Uterus (tissue), 2 donors: ENCODE measurements at regions not wholly inside any gene's neighbourhood (a gene's known extent, or its start where the extent isn't known, plus 50 kb on each side); places are given as distances from the start of the nearest gene placed in this dataset.

Experiments used
- CTCF ChIP-seq, 4 experiments: fragments of 200-600 bp in 2 of 4; fragments of 450-650 bp in 2 of 4; sonication (generic) in 2 of 4; IDR thresholded peaks; one replicate each; pipeline ENCODE4 v1.5.1; 2016 to 2019; ENCODE audit warnings: antibody characterized with exemption in 4 of 4, mild to moderate bottlenecking in 2 of 4, moderate library complexity in 1 of 4
- POLR2A ChIP-seq, 2 donors: fragments of 450-650 bp; IDR thresholded peaks; one replicate each; pipeline ENCODE4 v1.6.1; 2016; ENCODE audit warnings: antibody characterized with exemption in 2 of 2, mild to moderate bottlenecking in 1 of 2, moderate library complexity in 1 of 2

GRCh38 chr6:3535033-3535775, 78.4 kb upstream of the SLC22A23 start:
- TF ChIP-seq CTCF (IDR thresholded peaks at IDR 0.05) = no peak
- no peak for TF ChIP-seq POLR2A (IDR thresholded peaks at IDR 0.05)
